ENCODE measurements at regions not wholly inside any gene's neighbourhood (a gene's known extent, or its start where the extent isn't known, plus 50 kb on each side); places are given as distances from the start of the nearest gene placed in this dataset.

GRCh38 chr2:21947046-21947445 is 823.3 kb downstream of the TDRD15 start (continued):
- TF ChIP-seq MAX (IDR thresholded peaks at IDR 0.05) = no peak
- TF ChIP-seq TCF7L2 (IDR thresholded peaks at IDR 0.05; ENCODE audit: borderline replicate concordance, extremely low read depth, insufficient read depth, insufficient read length) = no peak
- no peak for TF ChIP-seq JUND (IDR thresholded peaks at IDR 0.05)
- no peak for TF ChIP-seq CBX3 (IDR thresholded peaks at IDR 0.05; ENCODE audit: low read depth)
- no peak for TF ChIP-seq SRF (IDR thresholded peaks at IDR 0.05; ENCODE audit: low read depth)
- no peak for TF ChIP-seq EZH2phosphoT487 (IDR thresholded peaks at IDR 0.05; ENCODE audit: borderline replicate concordance)
- no peak for TF ChIP-seq SIN3A (IDR thresholded peaks at IDR 0.05; ENCODE audit: low read depth)

GRCh38 chr2:21966139-21966538 is 842.4 kb downstream of the TDRD15 start:
- Histone ChIP-seq H4K20me1 (ENCODE audit: insufficient read depth) (no peaks in the 10 kb centered on the region), H2AFZ (ENCODE audit: low read depth, low read length, poor library complexity, severe bottlenecking) (no peak overlapping the region), H3K79me2 (ENCODE audit: insufficient read depth, low read length) (no peaks in the 10 kb centered on the region), H3K4me2 (ENCODE audit: low read length) (no peak overlapping the region), H3K4me3 (replicated peaks in 1 of 2; ENCODE audit: low read depth in 1 of 2, low read length in 2 of 2) (no peak overlapping the region), H3K9me3 (ENCODE audit: control insufficient read depth in 1 of 2, insufficient read depth in 1 of 2, low read depth in 1 of 2, low read length in 2 of 2) (peaks cover 5 to 11% of the 10 kb centered on the region in 2 experiments; a peak in 2 of 4 replicates), H3K9me2 (ENCODE audit: insufficient read depth) (no peaks in the 10 kb centered on the region), H3K27me3 (ENCODE audit: insufficient read depth, low read length) (no peaks in the 10 kb centered on the region), H3K27ac (ENCODE audit: low read depth, low read length) (no peak overlapping the region), H3K4me1 (ENCODE audit: control insufficient read depth in 1 of 2, insufficient read depth in 2 of 2, low read length in 2 of 2) (no peaks in the 10 kb centered on the region), H3K9ac (ENCODE audit: low read length) (no peak overlapping the region), H3K36me3 (ENCODE audit: control insufficient read depth in 1 of 2, insufficient read depth in 2 of 2, low read length in 2 of 2) (no peaks in the 10 kb centered on the region)
- ATAC-seq (no peak), DNase-seq (ENCODE audit: low read depth, low spot score) (no peak)
- no TSS peak for BruUV-seq (replicated peaks)
- ChIA-PET CTCF (no interaction called here), RAD21 (ENCODE audit: low non-redundant PET in 1 of 2, low total read pairs in 2 of 2, uncharacterized antibody in 2 of 2, unreplicated experiment in 2 of 2) (no interaction called here), POLR2A (no interaction called here)
- intact Hi-C loops (cut with micrococcal nuclease) = no loop called here
- TF ChIP-seq ZNF274 (IDR thresholded peaks at IDR 0.05; ENCODE audit: low read depth, low read length) = no peak
- TF ChIP-seq CBX3 (IDR thresholded peaks at IDR 0.05; ENCODE audit: low read depth) = no peak
- TF ChIP-seq FOSL1 (IDR thresholded peaks at IDR 0.05; ENCODE audit: low read depth) = no peak
- no peak for TF ChIP-seq JUND (IDR thresholded peaks at IDR 0.05)
- no peak for TF ChIP-seq EZH2 (IDR thresholded peaks at IDR 0.05)
- TF ChIP-seq ELF1 (IDR thresholded peaks at IDR 0.05; ENCODE audit: borderline replicate concordance, low read depth) = no peak
- no peak for TF ChIP-seq POLR2A (IDR thresholded peaks at IDR 0.05; ENCODE audit: borderline replicate concordance, extremely low read depth, insufficient read depth, insufficient read length)
- no peak for TF ChIP-seq EZH2phosphoT487 (IDR thresholded peaks at IDR 0.05; ENCODE audit: borderline replicate concordance)
- no peak for TF ChIP-seq MAX (IDR thresholded peaks at IDR 0.05)
- TF ChIP-seq ATF3 (IDR thresholded peaks at IDR 0.05) = no peak
- TF ChIP-seq ZBTB33 (IDR thresholded peaks at IDR 0.05; ENCODE audit: extremely low read depth, insufficient replicate concordance, low read length) = no peak
- TF ChIP-seq SRF (IDR thresholded peaks at IDR 0.05; ENCODE audit: low read depth) = no peak
